Tibial nerve (tissue), 4 donors: ENCODE measurements at regions not wholly inside any gene's neighbourhood (a gene's known extent, or its start where the extent isn't known, plus 50 kb on each side); places are given as distances from the start of the nearest gene placed in this dataset.

ENCODE experiments used
- EP300 ChIP-seq, 2 donors: sonication (generic); formaldehyde crosslinking; IDR thresholded peaks; one replicate each; pipeline ENCODE4 v1.6.1; 2017; ENCODE audit warnings: antibody characterized with exemption in 2 of 2, mild to moderate bottlenecking in 1 of 2
- POLR2A ChIP-seq, 2 donors: fragments of 450-650 bp; IDR thresholded peaks; one replicate each; pipeline ENCODE4 v1.6.1; 2017; ENCODE audit warnings: antibody characterized with exemption in 2 of 2, mild to moderate bottlenecking in 2 of 2, moderate library complexity in 2 of 2
- TF ChIP-seq, protein P1 (sequence below), 5 experiments: fragments of 200-600 bp in 3 of 5; fragments of 450-650 bp in 2 of 5; sonication (generic) in 3 of 5; IDR thresholded peaks; one replicate each; pipeline ENCODE4 v1.5.1; 2016 to 2019; ENCODE audit warnings: antibody characterized with exemption in 5 of 5, mild to moderate bottlenecking in 3 of 5, moderate library complexity in 2 of 5

GRCh38 chr18:2336690-2337392 lies 234.5 kb downstream of the METTL4 start:
- TF ChIP-seq, protein P1, sequence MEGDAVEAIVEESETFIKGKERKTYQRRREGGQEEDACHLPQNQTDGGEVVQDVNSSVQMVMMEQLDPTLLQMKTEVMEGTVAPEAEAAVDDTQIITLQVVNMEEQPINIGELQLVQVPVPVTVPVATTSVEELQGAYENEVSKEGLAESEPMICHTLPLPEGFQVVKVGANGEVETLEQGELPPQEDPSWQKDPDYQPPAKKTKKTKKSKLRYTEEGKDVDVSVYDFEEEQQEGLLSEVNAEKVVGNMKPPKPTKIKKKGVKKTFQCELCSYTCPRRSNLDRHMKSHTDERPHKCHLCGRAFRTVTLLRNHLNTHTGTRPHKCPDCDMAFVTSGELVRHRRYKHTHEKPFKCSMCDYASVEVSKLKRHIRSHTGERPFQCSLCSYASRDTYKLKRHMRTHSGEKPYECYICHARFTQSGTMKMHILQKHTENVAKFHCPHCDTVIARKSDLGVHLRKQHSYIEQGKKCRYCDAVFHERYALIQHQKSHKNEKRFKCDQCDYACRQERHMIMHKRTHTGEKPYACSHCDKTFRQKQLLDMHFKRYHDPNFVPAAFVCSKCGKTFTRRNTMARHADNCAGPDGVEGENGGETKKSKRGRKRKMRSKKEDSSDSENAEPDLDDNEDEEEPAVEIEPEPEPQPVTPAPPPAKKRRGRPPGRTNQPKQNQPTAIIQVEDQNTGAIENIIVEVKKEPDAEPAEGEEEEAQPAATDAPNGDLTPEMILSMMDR (IDR thresholded peaks at IDR 0.05) = no peak
- TF ChIP-seq POLR2A (IDR thresholded peaks at IDR 0.05) (no peak), EP300 (IDR thresholded peaks at IDR 0.05) (no peak)
